Activated CD8-positive, alpha-beta T cell treated with anti-CD3 and anti-CD28 coated beads, Interleukin-2, amount 10 ng/mL, durations not matched to agents 7 days and 5 days (primary cell): ENCODE measurements at regions not wholly inside any gene's neighbourhood (a gene's known extent, or its start where the extent isn't known, plus 50 kb on each side); places are given as distances from the start of the nearest gene placed in this dataset.
"Not testable (repeated sequence)": the region's sequence is repeated elsewhere in the genome, so short reads cannot be mapped to it uniquely, and the experiment has no call there.

Experiments
- ATAC-seq: fragments of 150-1000 bp; cut with Tn5 transposase; one replicate; pipeline ENCODE4 v1.10.0; 2021; ENCODE audit warnings: moderate library complexity
- CTCF ChIA-PET: fragments of 350-600 bp; sonication (Branson Sonifier 250); formaldehyde crosslinking; loops from one replicate; lab custom pipeline; 2021; ENCODE audit warnings: antibody characterized with exemption; lab: Charles Lee
- POLR2A ChIA-PET: fragments of 350-600 bp; sonication (Branson Sonifier 250); formaldehyde crosslinking; loops from one replicate; lab custom pipeline; 2021; ENCODE audit warnings: antibody characterized with exemption; lab: Charles Lee
- DNase-seq: peaks from one replicate; pipeline ENCODE4 v3.0.0-alpha.2; 2020
- H3K27ac Mint-ChIP-seq: one replicate; pipeline ENCODE4 v1.8.0; 2021; ENCODE audit warnings: mild to moderate bottlenecking, mixed read lengths
- H3K27me3 Mint-ChIP-seq: one replicate; pipeline ENCODE4 v1.8.0; 2021; ENCODE audit warnings: low read depth, mixed read lengths
- H3K36me3 Mint-ChIP-seq: one replicate; pipeline ENCODE4 v1.8.0; 2021; ENCODE audit warnings: low read depth, mixed read lengths
- H3K4me1 Mint-ChIP-seq: one replicate; pipeline ENCODE4 v1.8.0; 2021; ENCODE audit warnings: low read depth, mixed read lengths
- H3K4me3 Mint-ChIP-seq: one replicate; pipeline ENCODE4 v1.8.0; 2021; ENCODE audit warnings: mild to moderate bottlenecking, mixed read lengths
- H3K9me3 Mint-ChIP-seq: one replicate; pipeline ENCODE4 v1.8.0; 2022; ENCODE audit warnings: mixed read lengths; ENCODE audit not compliant: insufficient read depth

DNA sequence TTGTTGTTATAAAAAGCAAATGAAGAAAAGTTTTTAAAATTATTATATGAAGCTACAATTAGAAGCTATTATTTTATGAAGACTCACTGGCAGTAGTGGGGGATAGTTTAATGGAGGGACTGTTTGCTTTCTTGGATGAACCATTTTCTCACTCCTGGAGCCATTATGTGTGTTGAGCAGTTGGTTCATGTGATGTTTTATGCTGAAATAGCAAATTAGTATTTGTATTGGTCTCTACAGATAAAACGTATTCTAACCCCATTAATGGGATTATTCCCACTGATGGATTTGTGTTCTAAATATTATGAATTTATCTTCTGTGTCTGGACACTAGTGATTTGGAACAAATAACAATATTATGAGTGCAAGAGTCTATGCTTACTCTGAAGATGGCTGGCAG, 507.5 kb upstream of the FSHR start:
- no peak overlapping the region for H3K4me3 Mint-ChIP-seq
- DNase-seq = no peak
- no peak for ATAC-seq
- ChIA-PET CTCF (no interaction called here), POLR2A (no interaction called here)
- no peaks in the 10 kb centered on the region for H3K36me3 Mint-ChIP-seq
- no peaks in the 10 kb centered on the region for H3K9me3 Mint-ChIP-seq
- H3K27me3 Mint-ChIP-seq = no peaks in the 10 kb centered on the region
- no peak overlapping the region for H3K27ac Mint-ChIP-seq
- H3K4me1 Mint-ChIP-seq = no peaks in the 10 kb centered on the region

DNA sequence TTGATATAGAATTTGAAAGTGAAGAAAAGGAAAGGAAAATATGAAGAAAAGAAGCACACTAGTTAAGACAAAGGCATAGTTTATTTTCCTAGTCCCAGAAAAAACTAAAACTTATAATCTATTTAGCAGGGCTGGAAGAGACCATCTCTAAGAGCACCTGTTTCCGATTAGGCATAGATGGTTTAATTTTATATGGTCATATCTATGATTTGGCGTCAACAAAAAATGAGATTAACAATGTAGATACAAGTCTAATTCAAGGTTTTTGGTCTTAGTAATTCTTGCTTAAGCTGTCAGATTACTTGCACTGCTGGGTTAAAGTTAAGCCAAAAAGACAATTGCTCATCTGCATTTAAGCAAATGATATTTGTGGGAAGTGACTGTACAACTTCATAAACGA, 502.5 kb upstream of the FSHR start:
- Mint-ChIP-seq H3K4me1 (no peaks in the 10 kb centered on the region), H3K4me3 (no peak overlapping the region), H3K36me3 (no peaks in the 10 kb centered on the region), H3K27me3 (no peaks in the 10 kb centered on the region), H3K27ac (no peak overlapping the region), H3K9me3 (no peaks in the 10 kb centered on the region)
- DNase-seq = no peak
- ChIA-PET POLR2A (no interaction called here), CTCF (no interaction called here)
- no peak for ATAC-seq

DNA sequence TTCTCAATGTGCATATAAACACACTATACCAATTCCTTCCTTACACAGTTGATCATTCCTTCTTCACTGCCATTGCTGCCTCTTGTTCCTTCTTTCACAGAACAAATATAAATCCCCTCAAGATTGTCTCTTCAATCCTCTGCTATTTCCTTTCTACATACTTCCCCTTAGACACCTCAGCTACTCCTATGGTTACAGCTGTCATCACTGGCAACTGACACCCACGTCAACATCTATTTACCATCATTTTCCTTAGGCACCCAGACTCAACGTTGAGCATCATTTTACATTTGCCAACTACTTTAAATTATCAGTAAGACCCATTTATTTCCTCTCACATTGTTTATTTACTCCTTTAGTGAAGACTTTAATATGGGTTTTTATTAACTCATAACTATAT, 488.8 kb upstream of the FSHR start:
- Mint-ChIP-seq H3K27ac (no peak overlapping the region), H3K36me3 (no peaks in the 10 kb centered on the region), H3K4me1 (no peaks in the 10 kb centered on the region), H3K27me3 (no peaks in the 10 kb centered on the region), H3K4me3 (no peak overlapping the region), H3K9me3 (peaks cover 4% of the 10 kb centered on the region)
- DNase-seq = no peak
- ChIA-PET POLR2A (no interaction called here), CTCF (no interaction called here)
- ATAC-seq = no peak

DNA sequence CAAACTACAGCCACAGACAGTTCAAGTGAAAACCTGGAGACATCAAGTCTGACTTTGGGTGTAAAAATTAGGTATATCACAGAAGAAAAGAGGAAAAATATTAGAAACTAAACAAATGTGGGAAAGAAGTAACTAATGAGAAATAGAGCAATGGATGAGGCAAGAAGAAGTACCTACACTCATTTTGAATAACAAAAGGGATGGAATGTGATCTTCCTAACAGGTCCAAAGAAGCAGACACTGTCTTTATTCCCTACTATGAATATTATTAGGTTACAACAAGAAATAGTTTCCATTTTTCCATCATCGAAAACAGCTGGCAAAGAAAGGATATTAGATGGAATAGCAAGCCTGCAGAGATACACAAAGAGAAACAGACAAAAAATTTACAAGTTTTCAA, 486.3 kb upstream of the FSHR start:
- ATAC-seq = no peak
- no peaks in the 10 kb centered on the region for H3K27me3 Mint-ChIP-seq
- CTCF ChIA-PET = no interaction called here

GRCh38 chr2:49621016-49621415, 466.7 kb upstream of the FSHR start:
- Mint-ChIP-seq H3K36me3 (no peaks in the 10 kb centered on the region), H3K9me3 (no peaks in the 10 kb centered on the region), H3K4me3 (no peak overlapping the region), H3K27ac (no peak overlapping the region), H3K27me3 (no peaks in the 10 kb centered on the region), H3K4me1 (no peaks in the 10 kb centered on the region)
- DNase-seq (no peak), ATAC-seq (no peak)
- CTCF ChIA-PET = no interaction called here
- POLR2A ChIA-PET = no interaction called here

More for the DNA sequence above, 486.3 kb upstream of the FSHR start:
- Mint-ChIP-seq H3K4me3 (no peak overlapping the region), H3K27ac (no peak overlapping the region), H3K4me1 (no peaks in the 10 kb centered on the region), H3K9me3 (peaks cover 4% of the 10 kb centered on the region), H3K36me3 (no peaks in the 10 kb centered on the region)
- POLR2A ChIA-PET = no interaction called here
- no peak for DNase-seq

DNA sequence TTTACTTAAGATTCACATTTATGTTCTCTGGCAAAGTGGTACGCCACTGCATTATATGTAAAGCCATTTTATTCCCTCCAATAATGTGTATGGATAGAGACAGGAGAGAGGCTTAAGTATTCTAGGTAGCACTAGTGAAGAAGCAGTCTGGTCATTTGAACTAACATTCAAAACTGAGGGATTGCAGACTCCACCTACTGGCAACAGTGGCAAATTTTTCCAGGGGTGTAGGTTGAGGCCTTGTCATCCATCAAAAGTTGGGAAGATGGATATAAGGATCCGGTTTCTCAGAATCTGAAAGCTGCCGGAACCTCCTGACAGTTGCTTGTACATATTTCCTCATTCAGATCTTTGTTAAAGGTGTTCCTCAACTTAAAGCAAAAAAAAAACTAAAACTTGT, 465.5 kb upstream of the FSHR start:
- Mint-ChIP-seq H3K4me3 (no peak overlapping the region), H3K9me3 (no peaks in the 10 kb centered on the region), H3K27me3 (no peaks in the 10 kb centered on the region), H3K27ac (no peak overlapping the region), H3K36me3 (no peaks in the 10 kb centered on the region), H3K4me1 (no peaks in the 10 kb centered on the region)
- no peak for DNase-seq
- ATAC-seq = no peak
- ChIA-PET CTCF (no interaction called here), POLR2A (no interaction called here)

- Mint-ChIP-seq H3K4me1 (no peaks in the 10 kb centered on the region), H3K4me3 (no peak overlapping the region), H3K36me3 (no peaks in the 10 kb centered on the region), H3K27ac (no peak overlapping the region), H3K27me3 (no peaks in the 10 kb centered on the region), H3K9me3 (no peaks in the 10 kb centered on the region)
- no peak for ATAC-seq
- POLR2A ChIA-PET = no interaction called here
- CTCF ChIA-PET = no interaction called here
- DNase-seq = no peak
Observed at GRCh38 chr2:49618491-49618890, 464.2 kb upstream of the FSHR start.

- Mint-ChIP-seq H3K27me3 (no peaks in the 10 kb centered on the region), H3K9me3 (no peaks in the 10 kb centered on the region), H3K27ac (no peak overlapping the region), H3K4me1 (no peaks in the 10 kb centered on the region), H3K4me3 (no peak overlapping the region), H3K36me3 (no peaks in the 10 kb centered on the region)
- POLR2A ChIA-PET = no interaction called here
- ATAC-seq = no peak
- CTCF ChIA-PET = no interaction called here
- no peak for DNase-seq
Observed at GRCh38 chr2:49616800-49617199, 462.5 kb upstream of the FSHR start.

GRCh38 chr2:49611796-49612195, 457.5 kb upstream of the FSHR start:
- H3K27me3 Mint-ChIP-seq, H3K4me3 Mint-ChIP-seq, H3K36me3 Mint-ChIP-seq, ATAC-seq, POLR2A ChIA-PET, DNase-seq, CTCF ChIA-PET, H3K9me3 Mint-ChIP-seq, H3K27ac Mint-ChIP-seq, H3K4me1 Mint-ChIP-seq: not testable (repeated sequence)

- Mint-ChIP-seq H3K27ac (no peak overlapping the region), H3K4me1 (no peaks in the 10 kb centered on the region), H3K4me3 (no peak overlapping the region), H3K36me3 (no peaks in the 10 kb centered on the region), H3K9me3 (no peaks in the 10 kb centered on the region), H3K27me3 (no peaks in the 10 kb centered on the region)
- ChIA-PET POLR2A (no interaction called here), CTCF (no interaction called here)
- ATAC-seq (no peak), DNase-seq (no peak)
Observed at GRCh38 chr2:49600524-49600923, 446.2 kb upstream of the FSHR start.

DNA sequence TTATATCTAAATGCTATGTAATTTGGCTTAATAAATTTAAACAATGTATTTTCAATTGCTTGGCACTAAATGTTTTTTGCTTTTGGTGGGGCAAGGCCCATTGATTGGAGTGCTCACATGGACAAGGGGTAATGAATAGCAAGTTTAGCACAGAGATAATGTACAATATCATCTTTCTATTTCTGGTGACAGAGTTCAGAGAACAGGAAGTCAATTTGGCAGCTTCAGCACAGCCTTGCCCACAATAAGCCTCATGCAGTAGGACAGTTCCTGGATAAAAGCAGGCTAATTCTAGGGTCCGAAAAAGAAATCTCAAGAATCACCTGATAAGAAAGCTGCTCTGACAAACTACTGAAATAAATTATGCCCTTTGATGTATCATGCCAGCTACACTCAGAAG, 443.9 kb upstream of the FSHR start:
- no peaks in the 10 kb centered on the region for H3K4me1 Mint-ChIP-seq
- H3K36me3 Mint-ChIP-seq = no peaks in the 10 kb centered on the region
- no peak for ATAC-seq
- no peak for DNase-seq
- POLR2A ChIA-PET = no interaction called here
- no peaks in the 10 kb centered on the region for H3K27me3 Mint-ChIP-seq
- CTCF ChIA-PET = no interaction called here
- no peak overlapping the region for H3K4me3 Mint-ChIP-seq
- no peak overlapping the region for H3K27ac Mint-ChIP-seq
- no peaks in the 10 kb centered on the region for H3K9me3 Mint-ChIP-seq

- H3K9me3 Mint-ChIP-seq = peaks cover 7% of the 10 kb centered on the region
- no peaks in the 10 kb centered on the region for H3K4me1 Mint-ChIP-seq
- H3K27me3 Mint-ChIP-seq = no peaks in the 10 kb centered on the region
- ATAC-seq = no peak
- CTCF ChIA-PET = no interaction called here
- H3K36me3 Mint-ChIP-seq = no peaks in the 10 kb centered on the region
- POLR2A ChIA-PET = no interaction called here
- no peak overlapping the region for H3K4me3 Mint-ChIP-seq
- DNase-seq = no peak
- no peak overlapping the region for H3K27ac Mint-ChIP-seq
Observed at GRCh38 chr2:49585921-49586320, 431.6 kb upstream of the FSHR start.

DNA sequence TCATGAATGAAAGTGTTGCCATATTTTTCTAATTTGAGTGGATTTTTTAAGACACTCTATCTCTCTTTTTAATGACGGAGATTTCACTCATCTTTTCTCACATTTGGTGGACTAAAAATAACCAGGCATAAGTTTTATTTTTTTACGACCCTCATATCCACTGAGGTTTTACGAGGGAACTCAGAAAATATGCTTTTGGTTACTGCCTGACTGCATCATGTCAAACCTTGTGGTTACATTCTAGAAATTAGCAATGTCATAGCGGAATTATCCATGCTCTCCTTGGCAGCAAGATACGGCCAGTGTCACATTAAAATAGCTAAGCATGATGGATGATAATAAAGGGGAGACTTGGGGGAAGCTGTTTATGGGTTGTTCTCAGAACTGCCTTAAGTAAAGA, 428.6 kb upstream of the FSHR start:
- H3K27ac Mint-ChIP-seq = no peak overlapping the region
- CTCF ChIA-PET = no interaction called here
- DNase-seq = no peak
- H3K4me1 Mint-ChIP-seq = no peaks in the 10 kb centered on the region
- POLR2A ChIA-PET = no interaction called here
- H3K27me3 Mint-ChIP-seq = no peaks in the 10 kb centered on the region
- no peaks in the 10 kb centered on the region for H3K36me3 Mint-ChIP-seq
- H3K9me3 Mint-ChIP-seq = peaks cover 7% of the 10 kb centered on the region
- H3K4me3 Mint-ChIP-seq = no peak overlapping the region
- no peak for ATAC-seq
